SK-N-SH treated with all-trans-retinoic acid at 6 μM for 48 hours (cell line): ENCODE measurements at regions not wholly inside any gene's neighbourhood (a gene's known extent, or its start where the extent isn't known, plus 50 kb on each side); places are given as distances from the start of the nearest gene placed in this dataset.

ENCODE experiments used
- CREB5 ChIP-seq: fragments of 250-450 bp; sonication (Bioruptor Pico); IDR thresholded peaks from 2 replicates; pipeline ENCODE4 v1.5.1; 2020; ENCODE audit warnings: low read depth, mild to moderate bottlenecking, moderate library complexity
- ESRRG ChIP-seq: fragments of 250-450 bp; sonication (Bioruptor Pico); IDR thresholded peaks from 2 replicates; pipeline ENCODE4 v1.6.1; 2021; ENCODE audit warnings: mild to moderate bottlenecking
- GLIS3 ChIP-seq: fragments of 250-450 bp; sonication (Bioruptor Pico); IDR thresholded peaks from 2 replicates; pipeline ENCODE4 v1.5.0; 2020; ENCODE audit warnings: mild to moderate bottlenecking, moderate library complexity
- OSR1 ChIP-seq: fragments of 250-450 bp; sonication (Bioruptor Pico); IDR thresholded peaks from 2 replicates; pipeline ENCODE4 v1.8.0; 2022; ENCODE audit warnings: moderate library complexity, mild to moderate bottlenecking, inconsistent platforms
- PATZ1 ChIP-seq: fragments of 250-450 bp; sonication (Bioruptor Pico); IDR thresholded peaks from 2 replicates; pipeline ENCODE4 v1.8.0; 2020; ENCODE audit warnings: mild to moderate bottlenecking, moderate library complexity, borderline replicate concordance
- POU6F1 ChIP-seq: fragments of 250-450 bp; sonication (Bioruptor Pico); IDR thresholded peaks from 2 replicates; pipeline ENCODE4 v1.8.0; 2021; ENCODE audit warnings: low read depth, mild to moderate bottlenecking, moderate library complexity, borderline replicate concordance
- PPARA ChIP-seq: fragments of 250-450 bp; sonication (Bioruptor Pico); IDR thresholded peaks from 2 replicates; pipeline ENCODE4 v1.5.0; 2020; ENCODE audit warnings: mild to moderate bottlenecking, borderline replicate concordance
- ZFP3 ChIP-seq: fragments of 250-450 bp; sonication (Bioruptor Pico); IDR thresholded peaks from 2 replicates; pipeline ENCODE4 v1.5.0; 2020; ENCODE audit warnings: mild to moderate bottlenecking, moderate library complexity

- TF ChIP-seq OSR1 (CRISPR knock-in tag) (no peak), GLIS3 (CRISPR knock-in tag) (no peak), ZFP3 (no peak), POU6F1 (CRISPR knock-in tag) (no peak), PATZ1 (CRISPR knock-in tag) (no peak), PPARA (CRISPR knock-in tag) (no peak), CREB5 (CRISPR knock-in tag) (no peak), ESRRG (no peak)
Observed at GRCh38 chr7:135858379-135858778, 109.8 kb upstream of the FAM180A start.
